SK-N-SH treated with all-trans-retinoic acid at 6 μM for 48 hours (cell line): ENCODE measurements at regions not wholly inside any gene's neighbourhood (a gene's known extent, or its start where the extent isn't known, plus 50 kb on each side); places are given as distances from the start of the nearest gene placed in this dataset.

ENCODE experiments used
- ATAC-seq: fragments of 200-7000 bp; cut with Tn5 transposase; 3 replicates; pipeline ENCODE4 v1.9.1; 2020; ENCODE audit warnings: mild to moderate bottlenecking, moderate library complexity
- ARNTL ChIP-seq: fragments of 450-650 bp; formaldehyde crosslinking; IDR thresholded peaks from 2 replicates; pipeline ENCODE4 v1.5.0; 2020; ENCODE audit warnings: low read depth, mild to moderate bottlenecking, moderate library complexity, borderline replicate concordance
- BACH2 ChIP-seq: fragments of 250-450 bp; sonication (Bioruptor Pico); IDR thresholded peaks from 2 replicates; pipeline ENCODE4 v1.9.0; 2021; ENCODE audit warnings: mild to moderate bottlenecking, borderline replicate concordance
- CSDC2 ChIP-seq: fragments of 250-450 bp; sonication (Bioruptor Pico); IDR thresholded peaks from 2 replicates; pipeline ENCODE4 v1.5.0; 2020; ENCODE audit warnings: mild to moderate bottlenecking, moderate library complexity
- ESRRG ChIP-seq: fragments of 250-450 bp; sonication (Bioruptor Pico); IDR thresholded peaks from 2 replicates; pipeline ENCODE4 v1.6.1; 2021; ENCODE audit warnings: mild to moderate bottlenecking
- GLIS3 ChIP-seq: fragments of 250-450 bp; sonication (Bioruptor Pico); IDR thresholded peaks from 2 replicates; pipeline ENCODE4 v1.5.0; 2020; ENCODE audit warnings: mild to moderate bottlenecking, moderate library complexity
- ISL1 ChIP-seq: fragments of 250-450 bp; sonication (Bioruptor Pico); IDR thresholded peaks from 2 replicates; pipeline ENCODE4 v2.1.2; 2022; ENCODE audit warnings: mild to moderate bottlenecking, moderate library complexity
- OSR1 ChIP-seq: fragments of 250-450 bp; sonication (Bioruptor Pico); IDR thresholded peaks from 2 replicates; pipeline ENCODE4 v1.8.0; 2022; ENCODE audit warnings: moderate library complexity, mild to moderate bottlenecking, inconsistent platforms
- PPARA ChIP-seq: fragments of 250-450 bp; sonication (Bioruptor Pico); IDR thresholded peaks from 2 replicates; pipeline ENCODE4 v1.5.0; 2020; ENCODE audit warnings: mild to moderate bottlenecking, borderline replicate concordance
- RARB ChIP-seq: fragments of 250-450 bp; sonication (Bioruptor Pico); IDR thresholded peaks from 2 replicates; pipeline ENCODE4 v1.8.0; 2021; ENCODE audit warnings: mild to moderate bottlenecking, moderate library complexity
- SNAI2 ChIP-seq: fragments of 250-450 bp; sonication (Bioruptor Pico); IDR thresholded peaks from 2 replicates; pipeline ENCODE4 v1.5.0; 2020; ENCODE audit warnings: mild to moderate bottlenecking, moderate library complexity
- TCF4 ChIP-seq: fragments of 250-450 bp; sonication (Bioruptor Pico); IDR thresholded peaks from 2 replicates; pipeline ENCODE4 v1.8.0; 2021; ENCODE audit warnings: mild to moderate bottlenecking, moderate library complexity, borderline replicate concordance
- TOX ChIP-seq: fragments of 250-450 bp; sonication (Bioruptor Pico); IDR thresholded peaks from 2 replicates; pipeline ENCODE4 v1.8.0; 2021; ENCODE audit warnings: mild to moderate bottlenecking, moderate library complexity, borderline replicate concordance
- ZC3H10 ChIP-seq: fragments of 250-450 bp; sonication (Bioruptor Pico); IDR thresholded peaks from 2 replicates; pipeline ENCODE4 v1.5.1; 2021; ENCODE audit warnings: mild to moderate bottlenecking, moderate library complexity
- ZFP3 ChIP-seq: fragments of 250-450 bp; sonication (Bioruptor Pico); IDR thresholded peaks from 2 replicates; pipeline ENCODE4 v1.5.0; 2020; ENCODE audit warnings: mild to moderate bottlenecking, moderate library complexity
- ZFP30 ChIP-seq: fragments of 450-650 bp; formaldehyde crosslinking; IDR thresholded peaks from 2 replicates; pipeline ENCODE4 v1.5.0; 2022; ENCODE audit warnings: mild to moderate bottlenecking, moderate library complexity
- ZNF565 ChIP-seq: fragments of 450-650 bp; formaldehyde crosslinking; conservative IDR thresholded peaks from 2 replicates; pipeline ENCODE4 v1.5.0; 2020; ENCODE audit warnings: low read depth, mild to moderate bottlenecking, moderate library complexity
- ZNF70 ChIP-seq: fragments of 450-650 bp; formaldehyde crosslinking; IDR thresholded peaks from 2 replicates; pipeline ENCODE4 v1.5.0; 2020; ENCODE audit warnings: mild to moderate bottlenecking, moderate library complexity
- ZNF8 ChIP-seq: fragments of 450-650 bp; formaldehyde crosslinking; IDR thresholded peaks from 2 replicates; pipeline ENCODE4 v1.5.0; 2020; ENCODE audit warnings: mild to moderate bottlenecking, moderate library complexity
- TF ChIP-seq, protein P1 (sequence below): fragments of 250-450 bp; sonication (Bioruptor Pico); IDR thresholded peaks from 2 replicates; pipeline ENCODE4 v1.5.1; 2020; ENCODE audit warnings: low read depth, mild to moderate bottlenecking, moderate library complexity
- TF ChIP-seq, protein P2 (sequence below): fragments of 250-450 bp; sonication (Bioruptor Pico); IDR thresholded peaks from 2 replicates; pipeline ENCODE4 v1.5.0; 2020; ENCODE audit warnings: mild to moderate bottlenecking, moderate library complexity
- TF ChIP-seq, protein P3 (sequence below): fragments of 250-450 bp; sonication (Bioruptor Pico); IDR thresholded peaks from 2 replicates; pipeline ENCODE4 v1.8.0; 2020; ENCODE audit warnings: mild to moderate bottlenecking, moderate library complexity, borderline replicate concordance
- TF ChIP-seq, protein P4 (sequence below): fragments of 250-450 bp; sonication (Bioruptor Pico); IDR thresholded peaks from 2 replicates; pipeline ENCODE4 v1.5.1; 2021; ENCODE audit warnings: mild to moderate bottlenecking, moderate library complexity
- TF ChIP-seq, protein P5 (sequence below): fragments of 250-450 bp; sonication (Bioruptor Pico); IDR thresholded peaks from 2 replicates; pipeline ENCODE4 v1.8.0; 2021; ENCODE audit warnings: low read depth, mild to moderate bottlenecking, moderate library complexity, borderline replicate concordance

DNA sequence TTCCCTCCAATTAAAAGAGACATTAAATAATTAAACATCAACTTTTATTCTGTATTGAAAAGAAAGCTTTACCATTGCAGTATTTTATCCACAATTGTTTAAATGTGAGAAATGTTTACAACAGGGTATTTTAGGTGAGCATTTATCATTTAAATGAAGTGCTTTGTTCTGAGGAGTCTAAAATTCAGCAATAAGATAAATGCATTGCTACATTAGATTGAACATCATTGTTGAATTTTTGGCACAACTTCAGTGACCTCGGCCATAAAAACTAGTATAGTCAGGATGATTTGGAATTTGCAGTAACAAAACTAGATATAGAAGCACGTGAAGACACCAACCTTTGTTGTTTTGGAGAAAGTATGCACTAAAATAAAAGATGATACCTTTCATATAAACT, 692.9 kb downstream of the USP25 start:
- ATAC-seq, result no peak
- TF ChIP-seq ZFP30 (no peak), ZNF8 (CRISPR knock-in tag) (no peak), SNAI2 (no peak), ARNTL (CRISPR knock-in tag) (no peak), TOX (CRISPR knock-in tag) (no peak), ZNF565 (CRISPR knock-in tag) (no peak), BACH2 (no peak), ZNF70 (CRISPR knock-in tag) (no peak), ZC3H10 (no peak), ISL1 (CRISPR knock-in tag) (no peak), ZFP3 (CRISPR knock-in tag) (no peak), ESRRG (CRISPR knock-in tag) (no peak), PPARA (CRISPR knock-in tag) (no peak), CSDC2 (CRISPR knock-in tag) (no peak)
- TF ChIP-seq, protein P1, sequence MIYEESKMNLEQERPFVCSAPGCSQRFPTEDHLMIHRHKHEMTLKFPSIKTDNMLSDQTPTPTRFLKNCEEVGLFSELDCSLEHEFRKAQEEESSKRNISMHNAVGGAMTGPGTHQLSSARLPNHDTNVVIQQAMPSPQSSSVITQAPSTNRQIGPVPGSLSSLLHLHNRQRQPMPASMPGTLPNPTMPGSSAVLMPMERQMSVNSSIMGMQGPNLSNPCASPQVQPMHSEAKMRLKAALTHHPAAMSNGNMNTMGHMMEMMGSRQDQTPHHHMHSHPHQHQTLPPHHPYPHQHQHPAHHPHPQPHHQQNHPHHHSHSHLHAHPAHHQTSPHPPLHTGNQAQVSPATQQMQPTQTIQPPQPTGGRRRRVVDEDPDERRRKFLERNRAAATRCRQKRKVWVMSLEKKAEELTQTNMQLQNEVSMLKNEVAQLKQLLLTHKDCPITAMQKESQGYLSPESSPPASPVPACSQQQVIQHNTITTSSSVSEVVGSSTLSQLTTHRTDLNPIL (CRISPR knock-in tag), result no peak
- TF ChIP-seq, protein P2, sequence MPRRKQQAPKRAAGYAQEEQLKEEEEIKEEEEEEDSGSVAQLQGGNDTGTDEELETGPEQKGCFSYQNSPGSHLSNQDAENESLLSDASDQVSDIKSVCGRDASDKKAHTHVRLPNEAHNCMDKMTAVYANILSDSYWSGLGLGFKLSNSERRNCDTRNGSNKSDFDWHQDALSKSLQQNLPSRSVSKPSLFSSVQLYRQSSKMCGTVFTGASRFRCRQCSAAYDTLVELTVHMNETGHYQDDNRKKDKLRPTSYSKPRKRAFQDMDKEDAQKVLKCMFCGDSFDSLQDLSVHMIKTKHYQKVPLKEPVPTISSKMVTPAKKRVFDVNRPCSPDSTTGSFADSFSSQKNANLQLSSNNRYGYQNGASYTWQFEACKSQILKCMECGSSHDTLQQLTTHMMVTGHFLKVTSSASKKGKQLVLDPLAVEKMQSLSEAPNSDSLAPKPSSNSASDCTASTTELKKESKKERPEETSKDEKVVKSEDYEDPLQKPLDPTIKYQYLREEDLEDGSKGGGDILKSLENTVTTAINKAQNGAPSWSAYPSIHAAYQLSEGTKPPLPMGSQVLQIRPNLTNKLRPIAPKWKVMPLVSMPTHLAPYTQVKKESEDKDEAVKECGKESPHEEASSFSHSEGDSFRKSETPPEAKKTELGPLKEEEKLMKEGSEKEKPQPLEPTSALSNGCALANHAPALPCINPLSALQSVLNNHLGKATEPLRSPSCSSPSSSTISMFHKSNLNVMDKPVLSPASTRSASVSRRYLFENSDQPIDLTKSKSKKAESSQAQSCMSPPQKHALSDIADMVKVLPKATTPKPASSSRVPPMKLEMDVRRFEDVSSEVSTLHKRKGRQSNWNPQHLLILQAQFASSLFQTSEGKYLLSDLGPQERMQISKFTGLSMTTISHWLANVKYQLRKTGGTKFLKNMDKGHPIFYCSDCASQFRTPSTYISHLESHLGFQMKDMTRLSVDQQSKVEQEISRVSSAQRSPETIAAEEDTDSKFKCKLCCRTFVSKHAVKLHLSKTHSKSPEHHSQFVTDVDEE, result no peak
- TF ChIP-seq, protein P3, sequence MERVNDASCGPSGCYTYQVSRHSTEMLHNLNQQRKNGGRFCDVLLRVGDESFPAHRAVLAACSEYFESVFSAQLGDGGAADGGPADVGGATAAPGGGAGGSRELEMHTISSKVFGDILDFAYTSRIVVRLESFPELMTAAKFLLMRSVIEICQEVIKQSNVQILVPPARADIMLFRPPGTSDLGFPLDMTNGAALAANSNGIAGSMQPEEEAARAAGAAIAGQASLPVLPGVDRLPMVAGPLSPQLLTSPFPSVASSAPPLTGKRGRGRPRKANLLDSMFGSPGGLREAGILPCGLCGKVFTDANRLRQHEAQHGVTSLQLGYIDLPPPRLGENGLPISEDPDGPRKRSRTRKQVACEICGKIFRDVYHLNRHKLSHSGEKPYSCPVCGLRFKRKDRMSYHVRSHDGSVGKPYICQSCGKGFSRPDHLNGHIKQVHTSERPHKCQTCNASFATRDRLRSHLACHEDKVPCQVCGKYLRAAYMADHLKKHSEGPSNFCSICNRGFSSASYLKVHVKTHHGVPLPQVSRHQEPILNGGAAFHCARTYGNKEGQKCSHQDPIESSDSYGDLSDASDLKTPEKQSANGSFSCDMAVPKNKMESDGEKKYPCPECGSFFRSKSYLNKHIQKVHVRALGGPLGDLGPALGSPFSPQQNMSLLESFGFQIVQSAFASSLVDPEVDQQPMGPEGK (CRISPR knock-in tag), result no peak
- TF ChIP-seq, protein P4, sequence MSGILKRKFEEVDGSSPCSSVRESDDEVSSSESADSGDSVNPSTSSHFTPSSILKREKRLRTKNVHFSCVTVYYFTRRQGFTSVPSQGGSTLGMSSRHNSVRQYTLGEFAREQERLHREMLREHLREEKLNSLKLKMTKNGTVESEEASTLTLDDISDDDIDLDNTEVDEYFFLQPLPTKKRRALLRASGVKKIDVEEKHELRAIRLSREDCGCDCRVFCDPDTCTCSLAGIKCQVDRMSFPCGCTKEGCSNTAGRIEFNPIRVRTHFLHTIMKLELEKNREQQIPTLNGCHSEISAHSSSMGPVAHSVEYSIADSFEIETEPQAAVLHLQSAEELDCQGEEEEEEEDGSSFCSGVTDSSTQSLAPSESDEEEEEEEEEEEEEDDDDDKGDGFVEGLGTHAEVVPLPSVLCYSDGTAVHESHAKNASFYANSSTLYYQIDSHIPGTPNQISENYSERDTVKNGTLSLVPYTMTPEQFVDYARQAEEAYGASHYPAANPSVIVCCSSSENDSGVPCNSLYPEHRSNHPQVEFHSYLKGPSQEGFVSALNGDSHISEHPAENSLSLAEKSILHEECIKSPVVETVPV (CRISPR knock-in tag), result no peak
- TF ChIP-seq, protein P5, sequence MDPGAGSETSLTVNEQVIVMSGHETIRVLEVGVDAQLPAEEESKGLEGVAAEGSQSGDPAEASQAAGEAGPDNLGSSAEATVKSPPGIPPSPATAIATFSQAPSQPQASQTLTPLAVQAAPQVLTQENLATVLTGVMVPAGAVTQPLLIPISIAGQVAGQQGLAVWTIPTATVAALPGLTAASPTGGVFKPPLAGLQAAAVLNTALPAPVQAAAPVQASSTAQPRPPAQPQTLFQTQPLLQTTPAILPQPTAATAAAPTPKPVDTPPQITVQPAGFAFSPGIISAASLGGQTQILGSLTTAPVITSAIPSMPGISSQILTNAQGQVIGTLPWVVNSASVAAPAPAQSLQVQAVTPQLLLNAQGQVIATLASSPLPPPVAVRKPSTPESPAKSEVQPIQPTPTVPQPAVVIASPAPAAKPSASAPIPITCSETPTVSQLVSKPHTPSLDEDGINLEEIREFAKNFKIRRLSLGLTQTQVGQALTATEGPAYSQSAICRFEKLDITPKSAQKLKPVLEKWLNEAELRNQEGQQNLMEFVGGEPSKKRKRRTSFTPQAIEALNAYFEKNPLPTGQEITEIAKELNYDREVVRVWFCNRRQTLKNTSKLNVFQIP (CRISPR knock-in tag), result no peak

DNA sequence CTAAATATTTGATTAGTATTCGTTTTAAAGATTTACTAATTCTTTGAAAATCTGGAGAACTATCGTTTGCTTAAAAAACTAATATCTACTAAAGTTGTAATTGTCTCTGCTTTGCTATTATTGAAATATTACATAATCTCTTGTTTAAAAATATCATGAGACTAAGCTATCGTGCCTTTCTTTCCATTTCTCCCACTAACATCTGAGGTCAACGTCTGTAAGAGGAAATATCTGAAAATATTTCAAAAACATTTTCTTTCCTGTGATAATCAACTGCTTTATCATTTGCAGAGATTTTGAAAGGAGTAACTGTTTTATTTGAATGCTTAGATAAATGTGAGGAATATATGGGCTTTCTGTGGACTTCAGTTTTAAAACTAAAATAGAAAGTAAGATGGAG, 694.1 kb downstream of the USP25 start:
- TF ChIP-seq, protein P1 (CRISPR knock-in tag), result no peak
- TF ChIP-seq ZNF8 (CRISPR knock-in tag), result no peak
- TF ChIP-seq, protein P5 (CRISPR knock-in tag), result no peak
- no peak for TF ChIP-seq BACH2
- TF ChIP-seq RARB (CRISPR knock-in tag), result no peak
- TF ChIP-seq OSR1 (CRISPR knock-in tag), result no peak
- TF ChIP-seq ZNF70 (CRISPR knock-in tag), result no peak
- no peak for TF ChIP-seq ZNF565 (CRISPR knock-in tag)
- TF ChIP-seq ZC3H10, result no peak
- no peak for TF ChIP-seq ISL1 (CRISPR knock-in tag)
- no peak for TF ChIP-seq GLIS3 (CRISPR knock-in tag)
- TF ChIP-seq TCF4 (CRISPR knock-in tag), result no peak
- TF ChIP-seq ZFP3 (CRISPR knock-in tag), result no peak
- TF ChIP-seq, protein P3 (CRISPR knock-in tag), result no peak
- TF ChIP-seq, protein P4 (CRISPR knock-in tag), result no peak
- TF ChIP-seq PPARA (CRISPR knock-in tag), result no peak
- TF ChIP-seq SNAI2, result no peak
- TF ChIP-seq ZFP30, result no peak
- no peak for TF ChIP-seq TOX (CRISPR knock-in tag)
- TF ChIP-seq, all 23 proteins: peak for 0
- ATAC-seq, result no peak
